Psoas muscle (tissue), 7 donors: ENCODE measurements at regions not wholly inside any gene's neighbourhood (a gene's known extent, or its start where the extent isn't known, plus 50 kb on each side); places are given as distances from the start of the nearest gene placed in this dataset.

Source experiments
- ATAC-seq, 4 donors: fragments of 200-7000 bp; cut with Tn5 transposase; one replicate each; pipeline ENCODE4 v1.9.1; 2020; ENCODE audit warnings: moderate library complexity in 3 of 4, mild to moderate bottlenecking in 2 of 4
- DNase-seq, 2 donors: peaks; one replicate each; pipeline ENCODE4 v3.0.0-alpha.2; 2020
- H3K27ac ChIP-seq: fragments of 200-600 bp; one replicate; pipeline ENCODE4 v1.8.0; 2022
- H3K27me3 ChIP-seq, 3 donors: fragments of 200-600 bp in 1 of 3; one replicate each; pipeline versions ENCODE4 v1.6.1 to v1.8.0; 2013 to 2022; ENCODE audit warnings: low read length in 2 of 3, mild to moderate bottlenecking in 2 of 3, moderate library complexity in 1 of 3; ENCODE audit not compliant: insufficient read depth in 3 of 3
- H3K36me3 ChIP-seq, 2 donors: fragments of 200-600 bp in 1 of 2; one replicate each; pipeline versions ENCODE4 v1.6.1 to v1.8.0; 2013 to 2022; ENCODE audit warnings: low read depth in 1 of 2, mild to moderate bottlenecking in 1 of 2, moderate library complexity in 1 of 2; ENCODE audit not compliant: insufficient read depth in 1 of 2
- H3K4me1 ChIP-seq: fragments of 200-600 bp; one replicate; pipeline ENCODE4 v1.8.0; 2022
- H3K4me3 ChIP-seq: fragments of 200-600 bp; one replicate; pipeline ENCODE4 v1.8.0; 2022; ENCODE audit warnings: mild to moderate bottlenecking
- H3K9me3 ChIP-seq: fragments of 200-600 bp; one replicate; pipeline ENCODE4 v1.8.0; 2022
- CTCF ChIP-seq: fragments of 200-600 bp; IDR thresholded peaks from one replicate; pipeline ENCODE4 v1.8.0; 2022; ENCODE audit warnings: antibody characterized with exemption
- WGBS, 3 donors: extraction: QIAGEN DNeasy Blood & Tissue Kit; methylation state at CpG; one replicate each; pipeline versions ENCODE4 v1.1.6 to v1.1.7; 2013; 5-methylcytosine and 5-hydroxymethylcytosine counted together
- intact Hi-C, 2 donors: fragments of 100-400 bp; cut with DNase I; formaldehyde crosslinking; loops; one replicate each; pipeline versions ENCODE4 v1.11.0 to v1.14.2; 2022
- donor health status: healthy with polysubstance abuse.
- donor health status: DM: no; HTN: no; CAD: no; lungs with moderate emphysema.
- donor health status: Bipolar disorder and iron deficiency.
- donor health status: healthy.
- donor health status: DM: yes; HTN: yes; CAD: no.
- donor health status: DM: no; HTN: no; CAD: no.
- donor health status: DM: yes; HTN: yes; CAD: no.

GRCh38 chr3:59288951-59289350 lies 239.1 kb upstream of the CFAP20DC start:
- no peak for ATAC-seq
- no peak for TF ChIP-seq CTCF
- no peaks in the 10 kb centered on the region for H3K27me3 ChIP-seq
- no peak overlapping the region for H3K27ac ChIP-seq
- H3K4me1 ChIP-seq = no peaks in the 10 kb centered on the region
- H3K4me3 ChIP-seq = no peak overlapping the region
- no peak for DNase-seq
- H3K36me3 ChIP-seq = no peaks in the 10 kb centered on the region
- WGBS, 3 donors = 48 to 49% (median 48%) methylated on average over 3 of the region's 3 CpGs
- intact Hi-C loops = no loop called here
- peaks cover 5% of the 10 kb centered on the region for H3K9me3 ChIP-seq

DNA sequence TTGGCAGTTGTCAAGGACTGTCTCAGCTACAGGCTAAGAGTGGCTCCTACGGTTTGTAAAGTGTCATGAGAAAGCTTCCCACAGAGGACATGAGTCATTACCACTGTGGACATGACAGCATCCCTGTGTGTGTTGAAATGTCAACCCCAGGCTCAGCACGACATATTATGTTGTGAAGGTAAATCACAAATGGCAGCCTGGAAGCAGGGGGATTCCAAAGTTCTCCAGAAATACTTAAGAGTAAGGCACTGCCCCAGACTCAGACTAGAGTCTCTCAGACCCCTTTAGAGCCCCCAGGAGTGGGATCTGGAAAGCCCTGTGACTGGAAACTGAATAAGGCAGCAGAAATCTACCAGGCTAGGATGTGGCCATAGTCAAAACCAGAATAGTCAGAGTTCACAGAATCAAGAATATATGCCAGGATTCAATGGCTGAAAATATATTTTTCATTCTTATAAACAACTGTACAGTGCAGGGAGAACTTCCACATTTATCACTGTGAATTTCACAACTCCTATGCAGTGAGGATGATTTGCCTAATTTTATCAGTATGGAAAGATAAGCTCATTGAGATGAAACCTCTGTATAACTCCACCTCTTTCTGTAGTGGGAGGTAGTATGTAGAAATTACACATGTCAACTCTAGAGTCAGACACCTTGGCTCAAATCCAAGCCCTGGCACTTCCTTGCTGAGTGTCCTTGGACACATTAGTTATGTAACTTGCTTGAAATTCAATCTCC lies 237.1 kb upstream of the CFAP20DC start:
- H3K9me3 ChIP-seq = no peaks in the 10 kb centered on the region
- TF ChIP-seq CTCF = no peak
- H3K27ac ChIP-seq = no peak overlapping the region
- no peaks in the 10 kb centered on the region for H3K27me3 ChIP-seq
- intact Hi-C loops = no loop called here
- no peaks in the 10 kb centered on the region for H3K4me1 ChIP-seq
- WGBS, 3 donors = 53 to 56% (median 54%) methylated on average over 2 of the region's 2 CpGs
- H3K36me3 ChIP-seq = no peaks in the 10 kb centered on the region
- ATAC-seq (no peak), DNase-seq (no peak)
- no peak overlapping the region for H3K4me3 ChIP-seq

DNA sequence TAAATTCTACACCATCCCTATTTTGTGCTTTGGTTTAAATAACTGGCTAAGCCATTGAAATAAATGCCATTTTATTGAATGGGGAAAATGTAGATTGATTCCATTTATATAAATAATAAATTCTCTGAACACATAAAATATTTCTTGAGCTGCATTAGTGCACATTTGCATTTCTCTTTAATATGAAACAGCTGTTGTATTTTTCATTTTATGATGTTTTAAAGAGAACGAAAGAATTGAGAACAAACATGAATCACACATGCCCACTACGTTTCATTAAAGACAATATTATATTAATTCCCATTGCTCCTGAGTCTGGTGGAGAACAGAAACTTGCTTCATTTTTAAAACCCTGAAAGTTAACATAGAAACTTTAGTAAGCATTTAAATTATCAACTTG lies 235.7 kb upstream of the CFAP20DC start:
- Histone ChIP-seq H3K4me3 (no peak overlapping the region), H3K4me1 (no peaks in the 10 kb centered on the region), H3K27ac (no peak overlapping the region), H3K9me3 (no peaks in the 10 kb centered on the region), H3K27me3 (no peaks in the 10 kb centered on the region), H3K36me3 (no peaks in the 10 kb centered on the region)
- no peak for ATAC-seq
- intact Hi-C loops = no loop called here
- WGBS, 3 donors = 39 to 54% (median 51%) methylated on average over 2 of the region's 2 CpGs
- no peak for TF ChIP-seq CTCF
- DNase-seq = no peak

DNA sequence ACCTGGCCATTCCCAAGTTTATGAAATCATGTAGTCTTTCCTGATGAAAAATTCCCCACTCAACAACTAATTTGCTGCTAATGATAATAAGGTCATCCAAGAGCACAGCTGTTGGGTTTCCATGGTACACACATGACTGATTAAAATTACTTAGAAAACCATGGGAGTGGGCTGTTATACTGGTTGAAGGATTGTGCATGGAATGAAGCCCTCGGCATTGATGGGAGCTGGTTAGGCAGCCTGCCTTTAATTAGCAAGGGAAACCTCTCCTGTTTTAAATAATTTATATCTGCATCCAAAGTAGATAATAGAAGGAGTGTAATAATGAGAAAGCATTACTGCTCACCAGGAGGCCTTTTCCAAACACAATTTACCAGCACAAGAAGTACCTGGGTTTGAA lies 235.1 kb upstream of the CFAP20DC start:
- Histone ChIP-seq H3K4me1 (no peaks in the 10 kb centered on the region), H3K4me3 (no peak overlapping the region), H3K27me3 (no peaks in the 10 kb centered on the region), H3K36me3 (no peaks in the 10 kb centered on the region), H3K27ac (no peak overlapping the region), H3K9me3 (no peaks in the 10 kb centered on the region)
- ATAC-seq (no peak), DNase-seq (no peak)
- intact Hi-C loops = no loop called here
- 33 to 61% (median 39%) methylated on average over 1 of the region's 1 CpG for WGBS, 3 donors
- no peak for TF ChIP-seq CTCF

DNA sequence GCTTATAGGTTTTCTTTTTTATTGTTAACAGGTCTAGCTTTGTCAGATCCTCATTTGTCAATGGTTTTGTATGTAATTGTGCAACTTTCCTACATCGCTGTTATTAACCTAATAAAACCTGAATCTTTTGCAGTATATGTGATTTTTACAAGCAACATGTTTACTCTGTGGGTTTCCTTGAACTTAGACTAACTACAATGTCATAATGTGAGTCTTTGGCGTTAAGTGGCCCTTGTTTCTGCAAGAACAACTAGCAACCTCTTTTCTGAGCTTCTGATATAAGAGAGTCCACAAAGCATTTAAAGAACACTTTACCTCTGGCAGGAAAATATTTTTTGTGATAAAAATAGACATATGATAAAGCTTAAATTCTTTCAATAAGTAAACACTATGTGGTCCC lies 230.3 kb upstream of the CFAP20DC start:
- Histone ChIP-seq H3K4me3 (no peak overlapping the region), H3K4me1 (no peaks in the 10 kb centered on the region), H3K9me3 (no peaks in the 10 kb centered on the region), H3K36me3 (no peaks in the 10 kb centered on the region), H3K27ac (no peak overlapping the region), H3K27me3 (no peaks in the 10 kb centered on the region)
- ATAC-seq (no peak), DNase-seq (no peak)
- no peak for TF ChIP-seq CTCF
- intact Hi-C loops = no loop called here
- 96 to 99% (median 97%) methylated on average over 2 of the region's 2 CpGs for WGBS, 3 donors
